HG03520 (cell line): ENCODE measurements at regions not wholly inside any gene's neighbourhood (a gene's known extent, or its start where the extent isn't known, plus 50 kb on each side); places are given as distances from the start of the nearest gene placed in this dataset.

ENCODE experiments used
- ATAC-seq: cut with Tn5 transposase; IDR thresholded peaks from one replicate; pipeline ENCODE4 v1.9.1; 2021; ENCODE audit warnings: mild to moderate bottlenecking, moderate library complexity; ENCODE audit not compliant: unreplicated experiment

DNA sequence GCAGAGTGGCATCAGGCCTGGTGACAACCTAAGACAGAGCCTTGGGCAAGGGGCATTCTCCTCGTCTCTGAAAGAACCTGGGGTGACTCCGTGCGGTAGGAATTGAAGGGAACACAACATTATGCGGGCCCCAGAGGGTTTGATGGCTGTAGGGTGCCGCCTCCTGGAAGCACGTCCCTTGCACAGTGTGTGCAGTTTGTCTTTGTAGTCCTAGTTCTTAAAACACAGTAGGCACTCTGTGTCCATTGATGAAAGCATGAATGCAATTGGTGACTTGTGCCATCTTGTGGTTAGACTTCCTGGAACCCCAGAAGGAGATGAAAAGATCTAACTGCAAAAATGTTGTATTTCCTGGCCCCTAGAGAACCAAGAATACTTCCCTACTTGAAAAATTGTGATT, 279.8 kb downstream of the UTP18 start:
- no peak for ATAC-seq

DNA sequence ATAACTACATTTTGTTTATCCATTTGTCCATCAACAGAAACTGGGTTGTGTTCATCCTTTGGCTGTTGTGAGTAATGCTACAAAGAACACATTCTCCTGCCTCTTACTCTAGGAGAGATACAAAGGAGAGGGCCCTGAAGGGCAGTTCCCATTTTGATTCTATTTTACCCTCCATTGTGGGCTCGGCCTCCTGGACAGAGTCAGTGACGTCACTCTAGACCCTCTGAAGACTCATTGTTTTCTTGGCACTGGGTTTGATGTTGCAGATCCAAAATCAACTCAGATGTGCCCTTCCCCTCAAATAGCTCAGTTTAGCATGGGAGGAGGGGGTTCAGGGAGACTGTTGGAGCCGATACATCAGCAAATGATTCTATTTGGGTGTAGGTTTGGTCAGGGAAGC, 280.9 kb downstream of the UTP18 start:
- no peak for ATAC-seq

DNA sequence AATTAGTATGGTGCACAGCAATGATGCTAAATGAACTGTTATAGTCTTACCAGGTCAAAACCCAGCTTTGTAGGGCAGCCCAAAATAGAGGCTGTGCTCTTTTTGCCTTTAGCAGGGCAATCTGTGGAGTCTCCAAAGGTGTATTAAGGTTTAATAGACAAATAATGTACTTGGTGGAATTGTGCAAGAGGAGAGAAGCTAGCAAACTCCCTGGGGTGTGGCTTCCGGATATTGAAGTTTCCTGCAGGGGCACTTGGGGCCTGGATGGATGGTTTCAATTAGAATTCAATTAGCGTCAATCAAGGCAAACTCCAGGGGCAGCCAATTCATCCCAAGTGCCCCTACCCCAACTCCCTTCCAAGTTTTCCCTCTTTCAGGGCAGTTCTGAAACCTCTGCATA, 285.8 kb downstream of the UTP18 start:
- no peak for ATAC-seq

DNA sequence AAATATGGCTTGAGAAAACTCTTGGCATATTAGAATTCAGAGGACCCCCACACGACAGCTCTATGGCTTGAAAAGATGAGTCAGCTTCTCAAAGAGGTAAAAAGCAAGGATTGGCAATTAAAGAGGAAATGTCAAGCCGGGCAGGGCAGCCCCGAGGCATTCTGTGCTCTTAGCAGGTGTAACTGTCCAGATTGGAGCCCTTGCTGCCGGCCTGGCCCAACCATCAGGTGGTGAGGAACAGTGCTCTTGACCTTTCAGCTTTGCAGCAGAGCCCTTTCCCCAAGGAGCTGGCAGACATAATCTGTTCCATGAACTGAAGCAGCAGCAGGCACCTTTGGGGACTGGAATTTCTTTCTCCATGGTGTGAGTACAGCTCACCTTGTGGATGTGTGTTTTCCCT, 287.8 kb downstream of the UTP18 start:
- no peak for ATAC-seq

DNA sequence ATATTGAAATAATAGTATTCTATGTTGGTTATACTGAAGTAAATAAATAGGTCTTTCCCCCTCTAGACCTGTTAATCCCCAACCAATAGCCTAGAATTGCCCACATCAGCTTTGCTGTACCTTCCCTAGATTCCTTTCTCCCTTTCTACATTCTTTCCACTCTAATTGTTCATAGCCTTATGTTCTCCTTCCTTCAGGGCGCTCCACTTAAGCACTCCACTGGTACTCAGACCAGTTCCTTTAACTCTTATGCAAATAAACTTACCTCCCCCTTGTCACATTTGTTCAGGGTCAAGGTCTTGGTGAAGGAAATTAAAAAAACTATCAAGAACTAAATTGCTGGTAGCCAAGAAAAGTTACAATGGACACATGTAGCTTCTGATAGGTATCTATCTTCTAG, 294.8 kb downstream of the UTP18 start:
- no peak for ATAC-seq

DNA sequence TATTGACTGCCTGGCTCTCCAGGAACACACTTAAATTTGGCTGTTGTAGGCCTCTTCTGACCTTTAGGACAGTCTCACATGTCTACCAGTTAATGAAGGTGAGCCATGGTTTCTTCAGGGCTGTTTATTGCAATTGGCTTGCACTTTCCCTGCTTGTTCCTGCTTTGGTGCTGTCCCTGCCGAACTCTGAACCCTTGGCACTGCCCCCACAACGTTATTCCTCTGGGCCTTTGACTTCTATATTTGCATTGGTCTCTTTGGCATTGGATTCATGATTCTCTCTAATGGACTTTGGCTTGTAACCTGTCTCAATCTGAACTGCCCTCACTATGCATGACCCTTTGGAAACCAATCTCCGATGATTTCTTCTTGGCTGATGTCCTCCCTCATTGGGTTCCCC, 299.4 kb downstream of the UTP18 start:
- ATAC-seq: no peak

DNA sequence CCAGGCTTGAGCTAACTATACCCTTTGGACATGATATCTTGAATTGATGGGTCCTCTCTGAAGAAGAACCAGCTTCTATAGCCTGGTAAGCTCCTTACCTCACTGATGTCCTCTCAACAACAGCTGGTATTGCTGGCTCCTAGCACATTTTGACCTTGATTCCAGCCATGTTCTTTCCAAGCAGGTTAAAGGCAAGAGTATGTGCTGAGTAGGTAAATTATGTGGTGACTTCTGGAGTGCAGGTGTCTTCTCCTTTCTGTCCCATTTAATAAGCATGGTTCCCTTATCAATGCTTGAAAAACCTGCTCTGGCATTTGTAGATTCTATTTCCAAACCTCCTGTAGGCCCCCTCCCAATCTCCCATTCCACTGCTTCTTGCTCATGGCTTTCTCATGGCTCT, 300.1 kb downstream of the UTP18 start:
- no peak for ATAC-seq

DNA sequence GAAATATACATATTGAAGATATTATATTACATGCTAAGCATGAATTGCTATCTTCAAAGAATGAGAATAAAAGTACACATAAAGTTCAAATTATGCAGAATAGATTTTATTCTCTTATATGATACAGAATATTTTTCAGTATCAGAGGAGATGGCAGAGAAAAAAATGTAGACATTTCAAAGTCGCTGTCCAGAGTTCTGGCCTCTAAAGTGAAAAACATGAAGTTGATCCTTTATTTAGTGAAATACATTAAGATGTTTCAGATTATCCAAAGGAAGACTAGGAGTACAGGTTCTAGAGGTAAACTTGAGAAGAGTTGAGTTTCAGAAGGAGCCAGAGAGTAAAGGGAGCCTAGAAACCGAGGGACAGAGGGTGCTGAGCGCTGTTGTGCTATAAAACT, 303.6 kb downstream of the UTP18 start:
- no peak for ATAC-seq

DNA sequence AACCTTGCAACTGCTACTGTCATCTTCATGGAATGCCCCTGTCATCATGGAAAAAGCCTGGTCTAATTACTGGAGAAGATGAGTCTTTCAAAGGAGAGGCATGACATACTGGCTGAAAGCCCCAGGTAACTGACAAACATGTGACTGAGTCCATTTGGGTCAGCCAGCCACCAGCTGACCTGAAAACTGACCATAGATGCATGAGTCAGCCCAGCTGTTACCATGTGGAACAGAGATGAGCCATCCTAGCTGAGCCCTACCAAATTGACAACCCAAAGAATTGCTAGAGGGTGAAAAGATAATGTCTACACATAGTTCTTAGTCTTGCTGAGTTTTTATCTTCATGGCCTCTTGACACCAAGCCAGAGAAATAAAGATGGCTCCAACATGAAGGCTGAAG, 311.8 kb downstream of the UTP18 start:
- ATAC-seq: no peak
